Large intestine (tissue), 3 donors: ENCODE measurements at regions not wholly inside any gene's neighbourhood (a gene's known extent, or its start where the extent isn't known, plus 50 kb on each side); places are given as distances from the start of the nearest gene placed in this dataset.

Experiments
- DNase-seq, 2 donors: peaks; one replicate each; pipeline versions ENCODE4 v3.0.0 to v3.0.0-alpha.2; 2013
- H3K27ac ChIP-seq: one replicate; pipeline ENCODE4 v1.5.1; 2013; ENCODE audit warnings: low read length
- H3K27me3 ChIP-seq: 2 replicates; pipeline ENCODE4 v1.6.1; 2013; ENCODE audit warnings: low read length; ENCODE audit not compliant: control insufficient read depth, insufficient read depth
- H3K36me3 ChIP-seq: 2 replicates; pipeline ENCODE4 v1.6.1; 2013; ENCODE audit warnings: low read length; ENCODE audit not compliant: control insufficient read depth, insufficient read depth
- H3K4me1 ChIP-seq: one replicate; pipeline ENCODE4 v1.6.1; 2013; ENCODE audit warnings: low read length; ENCODE audit not compliant: control insufficient read depth, insufficient read depth
- H3K4me3 ChIP-seq: one replicate; pipeline ENCODE4 v1.5.1; 2013; ENCODE audit warnings: low read length
- H3K9me3 ChIP-seq: one replicate; pipeline ENCODE4 v1.6.1; 2013; ENCODE audit warnings: mild to moderate bottlenecking, low read depth, low read length, moderate library complexity; ENCODE audit not compliant: control insufficient read depth
- WGBS: methylation state at CpG from one replicate; pipeline ENCODE4 v1.1.5; 2013; ENCODE audit warnings: low lambda C conversion rate; ENCODE audit not compliant: insufficient coverage; 5-methylcytosine and 5-hydroxymethylcytosine counted together

DNA sequence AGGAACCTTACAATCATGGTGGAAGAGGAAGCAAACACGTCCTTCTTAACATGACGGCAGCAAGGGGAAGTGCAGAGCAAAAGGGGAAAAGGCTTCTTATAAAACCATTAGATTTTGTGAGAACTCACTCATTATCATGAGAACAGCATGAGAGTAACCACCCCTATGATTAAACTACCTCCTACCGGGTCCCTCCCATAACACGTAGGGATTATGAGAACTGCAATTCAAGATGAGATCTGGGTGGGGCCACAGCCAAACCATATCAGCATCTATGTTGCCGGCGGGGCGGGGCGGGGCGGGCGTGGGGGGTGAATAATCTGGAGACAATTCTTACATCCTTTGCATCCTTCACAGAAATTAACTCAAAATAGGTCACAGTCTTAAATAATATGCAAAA, 58.8 kb upstream of the GFPT2 start:
- Histone ChIP-seq H3K4me1 (no peaks in the 10 kb centered on the region), H3K9me3 (no peaks in the 10 kb centered on the region), H3K27ac (no peak overlapping the region), H3K36me3 (no peaks in the 10 kb centered on the region), H3K4me3 (no peak overlapping the region), H3K27me3 (no peaks in the 10 kb centered on the region)
- no peak for DNase-seq
- WGBS: no CpG with 5 or more reads among the region's 10 CpGs

DNA sequence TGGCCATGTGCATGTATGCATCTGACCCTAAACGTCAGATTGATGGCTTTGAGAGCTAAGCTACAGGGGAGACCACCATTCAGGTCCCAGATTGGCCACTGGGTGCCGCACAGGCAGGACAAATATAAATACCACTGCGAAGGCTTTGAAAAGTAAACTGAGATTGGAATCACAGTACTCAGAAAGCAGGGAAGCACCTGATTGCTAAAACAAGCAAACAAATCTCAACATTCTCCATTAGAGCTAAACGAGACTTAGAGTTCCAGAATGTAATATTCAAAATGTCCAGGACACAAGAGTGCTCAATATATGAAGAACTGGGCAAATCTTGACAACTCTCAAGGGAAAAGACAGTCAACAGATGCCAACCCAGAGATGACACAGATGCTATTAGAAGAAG, 61.0 kb upstream of the GFPT2 start:
- no CpG with 5 or more reads among the region's 4 CpGs for WGBS
- no peaks in the 10 kb centered on the region for H3K27me3 ChIP-seq
- no peaks in the 10 kb centered on the region for H3K4me1 ChIP-seq
- H3K36me3 ChIP-seq: no peaks in the 10 kb centered on the region
- no peak overlapping the region for H3K27ac ChIP-seq
- H3K9me3 ChIP-seq: no peaks in the 10 kb centered on the region
- no peak for DNase-seq
- no peak overlapping the region for H3K4me3 ChIP-seq

DNA sequence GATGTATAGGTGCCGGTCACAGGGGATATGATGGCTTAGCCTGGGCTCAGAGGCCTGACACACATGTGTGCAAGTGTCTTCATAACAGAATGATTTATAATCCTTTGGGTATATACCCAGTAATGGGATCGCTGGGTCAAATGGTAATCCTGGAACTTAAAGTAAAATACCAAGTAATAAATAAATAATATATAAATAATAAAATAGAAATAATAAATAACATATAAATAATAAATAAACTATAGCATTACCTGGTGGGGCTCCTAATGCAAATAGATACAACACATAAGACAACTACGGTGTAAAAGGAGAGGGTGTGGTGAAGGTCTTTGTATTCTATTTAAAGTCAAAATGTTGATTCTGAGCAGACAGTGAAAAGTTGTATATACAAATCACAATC, 68.5 kb upstream of the GFPT2 start:
- Histone ChIP-seq H3K4me3 (no peak overlapping the region), H3K9me3 (no peaks in the 10 kb centered on the region), H3K27ac (no peak overlapping the region), H3K27me3 (no peaks in the 10 kb centered on the region), H3K36me3 (no peaks in the 10 kb centered on the region), H3K4me1 (no peaks in the 10 kb centered on the region)
- 86% methylated on average over 1 of the region's 3 CpGs for WGBS
- DNase-seq: no peak

DNA sequence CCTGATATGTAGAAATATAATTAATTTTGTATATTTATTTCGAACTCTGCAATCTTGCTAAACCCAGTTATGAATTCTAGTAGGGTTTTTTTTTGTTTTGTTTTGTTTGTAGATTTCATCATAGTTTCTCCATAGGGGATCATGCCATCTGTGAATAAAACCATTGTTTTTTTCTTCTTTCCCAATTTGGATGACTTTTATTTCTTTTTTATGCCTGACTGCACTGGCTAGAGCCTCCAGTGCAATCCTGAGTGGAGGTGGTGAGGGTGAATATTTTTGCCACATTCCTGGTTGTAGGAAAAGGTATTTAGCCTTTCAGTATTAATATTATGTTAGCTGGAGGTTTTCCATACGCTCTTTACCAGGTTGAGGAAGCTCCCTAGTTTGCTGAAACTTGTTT, 70.0 kb upstream of the GFPT2 start:
- DNase-seq: no peak
- Histone ChIP-seq H3K9me3 (no peaks in the 10 kb centered on the region), H3K4me1 (no peaks in the 10 kb centered on the region), H3K36me3 (no peaks in the 10 kb centered on the region), H3K4me3 (no peak overlapping the region), H3K27ac (no peak overlapping the region), H3K27me3 (no peaks in the 10 kb centered on the region)
- WGBS: 86% methylated on average over 2 of the region's 2 CpGs

DNA sequence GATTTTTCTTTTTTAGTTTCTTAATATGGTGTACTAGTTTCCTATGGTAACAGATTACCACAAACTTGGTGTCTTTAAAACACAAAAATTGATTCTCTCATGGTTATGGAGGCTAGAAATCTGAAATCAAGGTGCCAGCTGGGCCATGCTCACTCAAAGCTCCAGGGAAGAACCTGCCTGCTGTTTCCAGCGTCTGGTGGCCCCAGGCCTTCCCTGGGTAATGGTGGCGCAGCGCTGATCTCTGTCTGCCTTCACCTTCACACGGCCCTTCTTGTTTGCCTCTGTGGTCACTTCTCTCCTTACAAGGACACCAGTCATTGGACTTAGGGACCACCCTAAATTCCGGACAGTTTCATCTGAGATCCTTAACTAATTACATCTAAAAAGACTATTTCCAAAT, 70.5 kb upstream of the GFPT2 start:
- WGBS: no CpG with 5 or more reads among the region's 5 CpGs
- H3K27ac ChIP-seq: no peak overlapping the region

DNA sequence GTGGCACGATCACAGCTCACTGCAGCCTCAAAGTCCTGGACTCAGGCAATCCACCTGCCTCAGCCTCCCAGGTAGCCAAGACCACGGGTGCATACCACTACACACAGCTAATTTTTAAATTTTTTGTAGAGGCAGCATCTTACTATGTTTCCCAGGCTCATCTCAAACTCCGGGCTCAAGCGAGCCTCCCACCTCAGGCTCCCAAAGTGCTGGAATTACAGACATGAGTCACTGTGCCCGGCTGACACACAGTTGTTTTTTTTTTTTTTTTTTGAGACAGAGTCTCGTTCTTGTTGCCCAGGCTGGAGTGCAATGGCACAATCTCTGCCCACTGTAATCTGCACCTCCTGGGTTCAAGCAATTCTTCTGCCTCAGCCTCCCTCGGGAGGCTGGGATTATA, 70.1 kb upstream of the CNOT6 start:
- no peak overlapping the region for H3K27ac ChIP-seq
- no peaks in the 10 kb centered on the region for H3K27me3 ChIP-seq
- no peak overlapping the region for H3K4me3 ChIP-seq
- no peaks in the 10 kb centered on the region for H3K9me3 ChIP-seq
- no peaks in the 10 kb centered on the region for H3K36me3 ChIP-seq
- no peak for DNase-seq
- no peaks in the 10 kb centered on the region for H3K4me1 ChIP-seq
- whole genome bisulfite sequencing: no CpG with 5 or more reads among the region's 7 CpGs

More for the DNA sequence above, 70.5 kb upstream of the GFPT2 start:
- no peaks in the 10 kb centered on the region for H3K27me3 ChIP-seq
- no peak overlapping the region for H3K4me3 ChIP-seq
- DNase-seq: no peak
- no peaks in the 10 kb centered on the region for H3K36me3 ChIP-seq
- H3K9me3 ChIP-seq: no peaks in the 10 kb centered on the region
- no peaks in the 10 kb centered on the region for H3K4me1 ChIP-seq

DNA sequence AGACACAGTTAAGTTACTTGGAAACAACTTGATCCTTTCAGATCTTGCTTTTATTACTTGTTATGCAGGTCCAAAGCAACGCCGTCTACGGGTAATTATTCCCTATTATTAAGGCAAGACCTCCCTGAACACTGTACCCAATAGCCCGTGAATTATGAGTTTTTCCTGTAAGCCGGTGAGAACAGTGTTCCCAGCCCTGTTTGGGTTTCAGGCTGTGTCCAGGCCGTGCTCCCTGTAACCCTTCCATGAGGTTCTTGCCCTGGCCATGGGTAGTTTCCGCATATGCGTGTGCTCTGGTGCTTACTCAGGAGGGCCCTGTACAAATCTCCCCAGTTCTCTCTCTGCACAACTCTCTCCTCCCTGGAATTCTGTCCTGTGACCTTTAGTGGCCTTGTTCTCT, 65.6 kb upstream of the CNOT6 start:
- no peak overlapping the region for H3K4me3 ChIP-seq
- H3K4me1 ChIP-seq: no peaks in the 10 kb centered on the region
- WGBS: no CpG with 5 or more reads among the region's 8 CpGs
- H3K27me3 ChIP-seq: no peaks in the 10 kb centered on the region
- H3K9me3 ChIP-seq: peaks cover 7% of the 10 kb centered on the region
- no peak for DNase-seq
- no peaks in the 10 kb centered on the region for H3K36me3 ChIP-seq
- H3K27ac ChIP-seq: no peak overlapping the region

DNA sequence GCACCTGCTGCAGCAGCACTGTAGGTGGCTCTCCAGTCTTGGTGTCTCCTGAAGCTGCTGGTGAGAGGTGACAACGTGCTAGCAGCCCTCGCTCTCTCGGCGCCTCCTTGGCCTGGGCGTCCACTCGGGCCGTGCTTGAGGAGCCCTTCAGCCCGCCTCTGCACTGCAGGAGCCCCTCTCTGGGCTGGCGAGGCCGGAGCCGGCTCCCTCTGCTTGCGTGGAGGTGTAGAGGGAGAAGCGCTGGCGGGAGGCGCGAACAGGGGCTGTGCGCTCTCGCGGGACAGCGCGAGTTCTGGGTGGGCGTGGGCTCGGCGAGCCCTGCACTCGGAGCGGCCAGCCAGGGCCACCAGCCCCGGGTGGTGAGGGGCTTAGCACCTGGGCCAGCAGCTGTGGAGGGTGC, 62.2 kb upstream of the CNOT6 start:
- no peaks in the 10 kb centered on the region for H3K36me3 ChIP-seq
- H3K9me3 ChIP-seq: peaks cover 7% of the 10 kb centered on the region
- H3K4me3 ChIP-seq: no peak overlapping the region
- H3K27me3 ChIP-seq: no peaks in the 10 kb centered on the region
- DNase-seq: no peak
- H3K4me1 ChIP-seq: no peaks in the 10 kb centered on the region
- no peak overlapping the region for H3K27ac ChIP-seq
- no CpG with 5 or more reads among the region's 27 CpGs for WGBS

DNA sequence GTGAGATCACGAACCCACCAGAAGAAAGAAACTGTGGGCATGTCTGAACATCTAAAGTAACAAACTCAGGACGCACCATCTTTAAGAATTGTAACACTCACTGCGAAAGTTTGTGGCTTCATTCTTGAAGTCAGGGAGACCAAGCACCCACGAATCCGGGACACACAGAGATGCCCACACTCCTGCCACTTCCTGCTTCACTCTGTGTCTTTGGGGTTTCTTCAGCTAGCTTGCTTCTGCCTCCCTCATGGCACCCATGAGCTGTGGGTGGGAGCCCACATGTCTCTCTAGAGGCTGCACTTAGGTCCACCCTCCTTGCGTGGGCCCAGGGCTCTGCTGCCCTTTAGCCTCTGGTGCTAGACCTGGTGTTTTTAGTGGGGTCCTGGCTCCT, 61.2 kb upstream of the CNOT6 start:
- Histone ChIP-seq H3K9me3 (peaks cover 7% of the 10 kb centered on the region), H3K36me3 (no peaks in the 10 kb centered on the region), H3K4me3 (no peak overlapping the region), H3K4me1 (no peaks in the 10 kb centered on the region), H3K27me3 (no peaks in the 10 kb centered on the region), H3K27ac (no peak overlapping the region)
- no peak for DNase-seq
- WGBS: no CpG with 5 or more reads among the region's 6 CpGs

DNA sequence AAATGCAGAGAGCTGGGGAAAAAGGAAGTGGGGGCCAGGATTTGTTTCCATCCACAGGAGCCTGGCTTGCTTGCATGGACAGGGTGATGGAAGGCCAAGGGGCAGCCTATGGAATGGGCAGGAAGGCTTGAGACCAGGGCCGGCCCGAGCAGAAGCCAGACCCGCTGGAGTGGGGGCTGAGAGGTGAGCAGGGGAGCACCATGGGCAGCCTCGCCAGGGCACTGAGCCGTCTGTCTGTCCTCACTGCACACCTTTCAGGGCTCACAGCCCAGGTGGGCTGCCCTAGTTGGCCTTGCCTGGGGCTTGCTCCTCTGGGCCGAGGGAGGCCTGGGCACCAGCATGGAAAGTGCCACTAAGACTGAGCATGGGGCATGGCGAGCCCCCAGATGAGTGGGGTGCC, 58.6 kb upstream of the CNOT6 start:
- H3K27ac ChIP-seq: no peak overlapping the region
- H3K4me3 ChIP-seq: no peak overlapping the region
- no peaks in the 10 kb centered on the region for H3K4me1 ChIP-seq
- no CpG with 5 or more reads among the region's 7 CpGs for WGBS
- no peak for DNase-seq
- H3K9me3 ChIP-seq: peaks cover 11% of the 10 kb centered on the region
- no peaks in the 10 kb centered on the region for H3K27me3 ChIP-seq
- no peaks in the 10 kb centered on the region for H3K36me3 ChIP-seq

DNA sequence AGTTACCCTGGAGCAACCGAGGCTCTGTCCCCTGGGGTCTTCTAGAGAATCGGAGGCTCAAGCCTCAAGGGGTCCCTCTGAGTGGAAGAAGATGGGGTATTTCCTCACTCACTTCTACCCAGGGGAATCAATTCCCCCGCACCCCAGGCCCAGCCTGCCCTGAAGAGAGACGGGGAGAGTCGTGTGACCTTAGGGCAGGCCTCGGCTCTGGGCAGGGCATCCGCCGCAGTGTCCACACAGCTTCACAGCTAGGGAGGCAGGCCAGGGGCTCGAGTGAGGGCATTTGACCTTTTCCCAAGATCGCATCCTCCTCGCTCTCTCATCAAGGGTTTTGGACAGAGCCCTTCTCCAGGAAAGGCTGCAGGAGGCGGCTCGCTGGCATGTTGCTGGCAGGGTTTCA, 57.9 kb upstream of the CNOT6 start:
- no peak overlapping the region for H3K4me3 ChIP-seq
- no peak for DNase-seq
- H3K9me3 ChIP-seq: peaks cover 11% of the 10 kb centered on the region
- no CpG with 5 or more reads among the region's 13 CpGs for WGBS
- H3K4me1 ChIP-seq: no peaks in the 10 kb centered on the region
- H3K27me3 ChIP-seq: no peaks in the 10 kb centered on the region
- no peaks in the 10 kb centered on the region for H3K36me3 ChIP-seq
- H3K27ac ChIP-seq: no peak overlapping the region
